ENCODE measurements at regions not wholly inside any gene's neighbourhood (a gene's known extent, or its start where the extent isn't known, plus 50 kb on each side); places are given as distances from the start of the nearest gene placed in this dataset.

- CTCF ChIA-PET: interaction anchor here (1.4 kb wide), 1 partner anchor 165 kb away, joined by 3 read pairs; no protein-coding TSS in a partner anchor
These were observed 172.5 kb downstream of the HS3ST3A1 start for GRCh38 chr17:13429201-13429600.

GRCh38 chr17:13428611-13429042 lies 173.1 kb downstream of the HS3ST3A1 start:
- Histone ChIP-seq H3K27ac (ENCODE audit: extremely low read depth, low read depth, low read length) (no peak overlapping the region), H3K4me1 (ENCODE audit: control insufficient read depth, insufficient read depth, low read length) (no peaks in the 10 kb centered on the region), H3K9me3 (ENCODE audit: control insufficient read depth, insufficient read depth, low read depth, low read length) (no peaks in the 10 kb centered on the region), H3K36me3 (ENCODE audit: control insufficient read depth in 2 of 2, insufficient read depth in 1 of 2, low read length in 2 of 2) (no peaks in the 10 kb centered on the region), H3K4me3 (ENCODE audit: low read depth, low read length) (no peak overlapping the region)
- ChIA-PET CTCF (interaction anchor here (1.4 kb wide), 1 partner anchor 166 kb away, joined by 3 read pairs; no protein-coding TSS in a partner anchor), POLR2A (no interaction called here)
- TF ChIP-seq ZNF302 (tag by site-specific recombination; IDR thresholded peaks at IDR 0.05; ENCODE audit: low read depth) (no peak), ZNF132 (tag by site-specific recombination; IDR thresholded peaks at IDR 0.05; ENCODE audit: borderline replicate concordance) (no peak), SP2 (tag by site-specific recombination; IDR thresholded peaks at IDR 0.05) (no peak), ZNF341 (tag by site-specific recombination; IDR thresholded peaks at IDR 0.05; ENCODE audit: low read depth) (no peak), ZNF677 (tag by site-specific recombination; IDR thresholded peaks at IDR 0.05) (no peak), ZNF214 (tag by site-specific recombination; IDR thresholded peaks at IDR 0.05; ENCODE audit: borderline replicate concordance) (no peak), ZNF362 (tag by site-specific recombination; IDR thresholded peaks at IDR 0.05) (no peak), ZNF639 (tag by site-specific recombination; IDR thresholded peaks at IDR 0.05) (no peak), ZNF350 (tag by site-specific recombination; IDR thresholded peaks at IDR 0.05) (no peak), ZNF664 (tag by site-specific recombination; IDR thresholded peaks at IDR 0.05) (no peak), ZNF623 (tag by site-specific recombination; IDR thresholded peaks at IDR 0.05) (no peak), ZNF19 (tag by site-specific recombination; IDR thresholded peaks at IDR 0.05; ENCODE audit: low read depth) (no peak)
- TF ChIP-seq, protein P1, sequence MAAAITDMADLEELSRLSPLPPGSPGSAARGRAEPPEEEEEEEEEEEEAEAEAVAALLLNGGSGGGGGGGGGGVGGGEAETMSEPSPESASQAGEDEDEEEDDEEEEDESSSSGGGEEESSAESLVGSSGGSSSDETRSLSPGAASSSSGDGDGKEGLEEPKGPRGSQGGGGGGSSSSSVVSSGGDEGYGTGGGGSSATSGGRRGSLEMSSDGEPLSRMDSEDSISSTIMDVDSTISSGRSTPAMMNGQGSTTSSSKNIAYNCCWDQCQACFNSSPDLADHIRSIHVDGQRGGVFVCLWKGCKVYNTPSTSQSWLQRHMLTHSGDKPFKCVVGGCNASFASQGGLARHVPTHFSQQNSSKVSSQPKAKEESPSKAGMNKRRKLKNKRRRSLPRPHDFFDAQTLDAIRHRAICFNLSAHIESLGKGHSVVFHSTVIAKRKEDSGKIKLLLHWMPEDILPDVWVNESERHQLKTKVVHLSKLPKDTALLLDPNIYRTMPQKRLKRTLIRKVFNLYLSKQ (tag by site-specific recombination; IDR thresholded peaks at IDR 0.05; ENCODE audit: borderline replicate concordance): no peak

More at GRCh38 chr17:13429201-13429600, 172.5 kb downstream of the HS3ST3A1 start:
- Histone ChIP-seq H3K4me1 (ENCODE audit: control insufficient read depth, insufficient read depth, low read length) (no peaks in the 10 kb centered on the region), H3K4me3 (ENCODE audit: low read depth, low read length) (no peak overlapping the region), H3K9me3 (ENCODE audit: control insufficient read depth, insufficient read depth, low read depth, low read length) (no peaks in the 10 kb centered on the region), H3K36me3 (ENCODE audit: control insufficient read depth in 2 of 2, insufficient read depth in 1 of 2, low read length in 2 of 2) (no peaks in the 10 kb centered on the region), H3K27ac (ENCODE audit: extremely low read depth, low read depth, low read length) (no peak overlapping the region)
- POLR2A ChIA-PET: no interaction called here
- TF ChIP-seq ZNF549 (tag by site-specific recombination; IDR thresholded peaks at IDR 0.05): no peak
- no peak for TF ChIP-seq KLF1 (tag by site-specific recombination; IDR thresholded peaks at IDR 0.05)
- no peak for TF ChIP-seq ZNF362 (tag by site-specific recombination; IDR thresholded peaks at IDR 0.05)

DNA sequence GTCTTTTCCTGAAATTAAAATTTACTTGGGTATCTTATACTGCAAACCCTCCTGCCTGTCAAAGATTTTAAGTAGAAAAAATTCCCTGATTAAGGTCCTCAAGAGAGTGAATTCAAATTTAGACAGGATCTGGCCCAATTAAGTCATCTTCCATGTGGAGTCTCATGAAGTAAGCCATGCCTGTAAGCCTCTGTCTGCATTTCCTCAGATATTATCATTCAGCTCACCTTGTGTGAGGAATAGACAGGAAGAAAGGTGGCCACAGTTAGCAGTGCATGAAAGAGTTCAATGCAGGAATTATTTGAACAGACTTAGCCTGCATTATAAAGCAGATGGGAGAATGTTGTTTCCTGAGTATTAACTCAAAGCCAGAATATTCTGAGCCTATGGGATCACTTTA lies 174.7 kb downstream of the HS3ST3A1 start:
- Histone ChIP-seq H3K4me1 (ENCODE audit: control insufficient read depth, insufficient read depth, low read length) (no peaks in the 10 kb centered on the region), H3K27ac (ENCODE audit: extremely low read depth, low read depth, low read length) (no peak overlapping the region), H3K9me3 (ENCODE audit: control insufficient read depth, insufficient read depth, low read depth, low read length) (no peaks in the 10 kb centered on the region), H3K4me3 (ENCODE audit: low read depth, low read length) (no peak overlapping the region), H3K36me3 (ENCODE audit: control insufficient read depth in 2 of 2, insufficient read depth in 1 of 2, low read length in 2 of 2) (no peaks in the 10 kb centered on the region)
- ChIA-PET CTCF (no interaction called here), POLR2A (no interaction called here)
- TF ChIP-seq ZNF530 (tag by site-specific recombination; IDR thresholded peaks at IDR 0.05; ENCODE audit: low read depth): no peak
- TF ChIP-seq ZFP69B (tag by site-specific recombination; IDR thresholded peaks at IDR 0.05): no peak
- TF ChIP-seq ZNF138 (tag by site-specific recombination; IDR thresholded peaks at IDR 0.05; ENCODE audit: borderline replicate concordance): no peak
- TF ChIP-seq ZNF747 (tag by site-specific recombination; IDR thresholded peaks at IDR 0.05): no peak
- TF ChIP-seq, protein P2, sequence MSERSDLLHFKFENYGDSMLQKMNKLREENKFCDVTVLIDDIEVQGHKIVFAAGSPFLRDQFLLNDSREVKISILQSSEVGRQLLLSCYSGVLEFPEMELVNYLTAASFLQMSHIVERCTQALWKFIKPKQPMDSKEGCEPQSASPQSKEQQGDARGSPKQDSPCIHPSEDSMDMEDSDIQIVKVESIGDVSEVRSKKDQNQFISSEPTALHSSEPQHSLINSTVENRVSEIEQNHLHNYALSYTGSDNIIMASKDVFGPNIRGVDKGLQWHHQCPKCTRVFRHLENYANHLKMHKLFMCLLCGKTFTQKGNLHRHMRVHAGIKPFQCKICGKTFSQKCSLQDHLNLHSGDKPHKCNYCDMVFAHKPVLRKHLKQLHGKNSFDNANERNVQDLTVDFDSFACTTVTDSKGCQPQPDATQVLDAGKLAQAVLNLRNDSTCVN (tag by site-specific recombination; optimal IDR thresholded peaks at IDR 0.05): no peak
- no peak for TF ChIP-seq ZNF624 (tag by site-specific recombination; IDR thresholded peaks at IDR 0.05)
- TF ChIP-seq ZNF792 (tag by site-specific recombination; IDR thresholded peaks at IDR 0.05): no peak
- no peak for TF ChIP-seq ZNF266 (tag by site-specific recombination; IDR thresholded peaks at IDR 0.05; ENCODE audit: low read depth)
- no peak for TF ChIP-seq ZNF768 (tag by site-specific recombination; IDR thresholded peaks at IDR 0.05)
- no peak for TF ChIP-seq TRIM28 (IDR thresholded peaks at IDR 0.05; ENCODE audit: borderline replicate concordance, low read length)
- TF ChIP-seq MZF1 (tag by site-specific recombination; IDR thresholded peaks at IDR 0.05; ENCODE audit: borderline replicate concordance): no peak
